Astrocyte (in vitro differentiated cells and primary cell): ENCODE measurements at regions not wholly inside any gene's neighbourhood (a gene's known extent, or its start where the extent isn't known, plus 50 kb on each side); places are given as distances from the start of the nearest gene placed in this dataset.

ENCODE experiments used
- DNase-seq: peaks from one replicate; pipeline ENCODE4 v3.0.0-alpha.2; 2010; ENCODE audit warnings: low read depth
- FAIRE-seq: peaks from 2 replicates; lab custom pipeline; 2011; peaks lifted over from hg19 to GRCh38; lab: Jason Lieb, UNC
- H2AFZ ChIP-seq: 2 replicates; pipeline ENCODE4 v1.6.0; 2012; ENCODE audit warnings: low read depth, low read length, inconsistent platforms
- H3K27ac ChIP-seq: 2 replicates; pipeline ENCODE4 v1.5.1; 2011; ENCODE audit warnings: low read depth, low read length, inconsistent platforms
- H3K27me3 ChIP-seq: 2 replicates; pipeline ENCODE4 v1.6.0; 2011; ENCODE audit warnings: low read length, inconsistent platforms; ENCODE audit not compliant: insufficient read depth
- H3K36me3 ChIP-seq: 2 replicates; pipeline ENCODE4 v1.5.1; 2011; ENCODE audit warnings: low read length, inconsistent platforms; ENCODE audit not compliant: insufficient read depth
- H3K4me1 ChIP-seq: 2 replicates; pipeline ENCODE4 v1.5.1; 2011; ENCODE audit warnings: low read length, inconsistent platforms; ENCODE audit not compliant: insufficient read depth
- H3K4me2 ChIP-seq: 2 replicates; pipeline ENCODE4 v1.6.0; 2012; ENCODE audit warnings: low read length, inconsistent platforms
- H3K4me3 ChIP-seq: 2 replicates; pipeline ENCODE4 v1.5.1; 2011; ENCODE audit warnings: low read depth, mild to moderate bottlenecking, low read length, inconsistent platforms; ENCODE audit not compliant: insufficient read depth
- H3K79me2 ChIP-seq: 2 replicates; pipeline ENCODE4 v1.6.0; 2012; ENCODE audit warnings: mild to moderate bottlenecking, low read length, inconsistent platforms; ENCODE audit not compliant: insufficient read depth
- H3K9ac ChIP-seq: 2 replicates; pipeline ENCODE4 v1.6.0; 2012; ENCODE audit warnings: mild to moderate bottlenecking, low read length, inconsistent platforms
- H3K9me3 ChIP-seq: 2 replicates; pipeline ENCODE4 v1.5.1; 2012; ENCODE audit warnings: low read depth, mild to moderate bottlenecking, low read length, inconsistent platforms; ENCODE audit not compliant: insufficient read depth
- H4K20me1 ChIP-seq: 2 replicates; pipeline ENCODE4 v1.6.0; 2012; ENCODE audit warnings: low read length, inconsistent platforms; ENCODE audit not compliant: insufficient read depth
- H3K27ac Mint-ChIP-seq: one replicate; pipeline ENCODE4 v1.8.0; 2021; ENCODE audit warnings: mild to moderate bottlenecking, mixed read lengths; ENCODE audit not compliant: unreplicated experiment
- H3K27me3 Mint-ChIP-seq: one replicate; pipeline ENCODE4 v1.8.0; 2021; ENCODE audit warnings: low read depth, mixed read lengths; ENCODE audit not compliant: unreplicated experiment
- H3K36me3 Mint-ChIP-seq: one replicate; pipeline ENCODE4 v1.8.0; 2021; ENCODE audit warnings: low read depth, mixed read lengths; ENCODE audit not compliant: unreplicated experiment
- H3K4me1 Mint-ChIP-seq: one replicate; pipeline ENCODE4 v1.8.0; 2021; ENCODE audit warnings: low read depth, mixed read lengths; ENCODE audit not compliant: unreplicated experiment
- H3K4me3 Mint-ChIP-seq: one replicate; pipeline ENCODE4 v1.8.0; 2021; ENCODE audit warnings: mild to moderate bottlenecking, moderate library complexity, mixed read lengths; ENCODE audit not compliant: unreplicated experiment
- H3K9me3 Mint-ChIP-seq: one replicate; pipeline ENCODE4 v1.8.0; 2021; ENCODE audit warnings: mild to moderate bottlenecking, mixed read lengths; ENCODE audit not compliant: unreplicated experiment
- EZH2 ChIP-seq: IDR thresholded peaks from 2 replicates; pipeline ENCODE4 v1.6.1; 2012; ENCODE audit warnings: mild to moderate bottlenecking, low read length, inconsistent platforms; ENCODE audit not compliant: insufficient read depth
- TF ChIP-seq, protein P1 (sequence below): IDR thresholded peaks from 2 replicates; pipeline ENCODE4 v1.5.1; 2011; ENCODE audit warnings: low read depth, mild to moderate bottlenecking, inconsistent platforms, low read length, moderate library complexity; ENCODE audit not compliant: insufficient read depth

GRCh38 chr18:78820161-78820834 is 159.3 kb upstream of the SALL3 start:
- Histone ChIP-seq H3K4me1 (no peaks in the 10 kb centered on the region), H3K4me2 (no peak overlapping the region), H3K27me3 (no peaks in the 10 kb centered on the region), H3K79me2 (no peaks in the 10 kb centered on the region), H3K4me3 (no peak overlapping the region), H4K20me1 (no peaks in the 10 kb centered on the region), H3K27ac (no peak overlapping the region), H3K9ac (no peak overlapping the region), H3K36me3 (no peaks in the 10 kb centered on the region), H3K9me3 (peaks cover 3% of the 10 kb centered on the region), H2AFZ (no peak overlapping the region)
- Mint-ChIP-seq H3K4me1 (no peaks in the 10 kb centered on the region), H3K9me3 (peaks cover 14% of the 10 kb centered on the region), H3K36me3 (peaks cover 2% of the 10 kb centered on the region), H3K4me3 (no peak overlapping the region), H3K27ac (no peak overlapping the region), H3K27me3 (peaks cover under 1% of the 10 kb centered on the region)
- FAIRE-seq (no peak), DNase-seq (no peak)
- TF ChIP-seq EZH2, result no peak
- TF ChIP-seq, protein P1, sequence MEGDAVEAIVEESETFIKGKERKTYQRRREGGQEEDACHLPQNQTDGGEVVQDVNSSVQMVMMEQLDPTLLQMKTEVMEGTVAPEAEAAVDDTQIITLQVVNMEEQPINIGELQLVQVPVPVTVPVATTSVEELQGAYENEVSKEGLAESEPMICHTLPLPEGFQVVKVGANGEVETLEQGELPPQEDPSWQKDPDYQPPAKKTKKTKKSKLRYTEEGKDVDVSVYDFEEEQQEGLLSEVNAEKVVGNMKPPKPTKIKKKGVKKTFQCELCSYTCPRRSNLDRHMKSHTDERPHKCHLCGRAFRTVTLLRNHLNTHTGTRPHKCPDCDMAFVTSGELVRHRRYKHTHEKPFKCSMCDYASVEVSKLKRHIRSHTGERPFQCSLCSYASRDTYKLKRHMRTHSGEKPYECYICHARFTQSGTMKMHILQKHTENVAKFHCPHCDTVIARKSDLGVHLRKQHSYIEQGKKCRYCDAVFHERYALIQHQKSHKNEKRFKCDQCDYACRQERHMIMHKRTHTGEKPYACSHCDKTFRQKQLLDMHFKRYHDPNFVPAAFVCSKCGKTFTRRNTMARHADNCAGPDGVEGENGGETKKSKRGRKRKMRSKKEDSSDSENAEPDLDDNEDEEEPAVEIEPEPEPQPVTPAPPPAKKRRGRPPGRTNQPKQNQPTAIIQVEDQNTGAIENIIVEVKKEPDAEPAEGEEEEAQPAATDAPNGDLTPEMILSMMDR, result no peak

- Mint-ChIP-seq H3K9me3 (peaks cover 14% of the 10 kb centered on the region), H3K4me1 (no peaks in the 10 kb centered on the region), H3K36me3 (peaks cover 2% of the 10 kb centered on the region), H3K27me3 (peaks cover 9% of the 10 kb centered on the region), H3K27ac (no peak overlapping the region), H3K4me3 (no peak overlapping the region)
- H4K20me1 ChIP-seq, result no peaks in the 10 kb centered on the region
- no peaks in the 10 kb centered on the region for H3K27me3 ChIP-seq
- H3K4me3 ChIP-seq, result no peak overlapping the region
- TF ChIP-seq, protein P1, result no peak
- TF ChIP-seq EZH2, result no peak
- no peaks in the 10 kb centered on the region for H3K4me1 ChIP-seq
- no peak for DNase-seq
- H3K9ac ChIP-seq, result no peak overlapping the region
- H2AFZ ChIP-seq, result no peak overlapping the region
- FAIRE-seq, result no peak
- H3K27ac ChIP-seq, result no peak overlapping the region
- no peak overlapping the region for H3K4me2 ChIP-seq
- H3K79me2 ChIP-seq, result no peaks in the 10 kb centered on the region
- peaks cover 3% of the 10 kb centered on the region for H3K9me3 ChIP-seq
- no peaks in the 10 kb centered on the region for H3K36me3 ChIP-seq
These were observed 158.2 kb upstream of the SALL3 start for GRCh38 chr18:78821396-78821795.

- Histone ChIP-seq H3K4me1 (no peaks in the 10 kb centered on the region), H3K79me2 (no peaks in the 10 kb centered on the region), H3K9me3 (no peaks in the 10 kb centered on the region), H3K4me3 (no peak overlapping the region), H3K36me3 (no peaks in the 10 kb centered on the region), H3K27ac (no peak overlapping the region), H3K9ac (no peak overlapping the region), H3K27me3 (no peaks in the 10 kb centered on the region), H3K4me2 (no peak overlapping the region), H4K20me1 (no peaks in the 10 kb centered on the region), H2AFZ (no peak overlapping the region)
- H3K27me3 Mint-ChIP-seq, result peaks cover 9% of the 10 kb centered on the region
- H3K4me1 Mint-ChIP-seq, result no peaks in the 10 kb centered on the region
- DNase-seq, result no peak
- peaks cover 14% of the 10 kb centered on the region for H3K9me3 Mint-ChIP-seq
- H3K27ac Mint-ChIP-seq, result no peak overlapping the region
- peaks cover 2% of the 10 kb centered on the region for H3K36me3 Mint-ChIP-seq
- H3K4me3 Mint-ChIP-seq, result no peak overlapping the region
- TF ChIP-seq, protein P1, result no peak
- TF ChIP-seq EZH2, result no peak
- no peak for FAIRE-seq
These were observed 157.3 kb upstream of the SALL3 start for GRCh38 chr18:78822171-78822948.
